ENCODE measurements at regions not wholly inside any gene's neighbourhood (a gene's known extent, or its start where the extent isn't known, plus 50 kb on each side); places are given as distances from the start of the nearest gene placed in this dataset.

DNA sequence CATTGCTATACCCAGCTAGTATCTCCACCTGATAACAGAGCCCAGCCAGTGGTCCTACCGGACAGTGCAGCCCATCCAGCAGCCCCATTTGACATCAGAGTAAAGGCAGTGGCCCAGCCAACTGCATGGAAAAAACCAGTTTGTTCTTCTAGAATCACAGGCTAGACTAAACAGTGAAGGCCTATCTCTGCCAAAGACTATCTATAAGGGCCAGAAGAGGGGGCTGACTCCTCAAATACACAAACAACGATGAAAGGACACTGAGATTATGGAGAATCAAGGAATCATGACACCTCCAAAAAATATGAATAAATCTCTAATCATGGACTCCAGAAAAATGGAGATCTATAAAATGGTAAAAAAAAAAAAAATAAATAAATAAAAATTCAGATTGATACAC is 546.4 kb upstream of the HTR2C start:
- DNase-seq, result no peak
- Mint-ChIP-seq H3K4me3 (ENCODE audit: low read depth, unreplicated experiment) (no peak overlapping the region), H3K27ac (ENCODE audit: unreplicated experiment) (no peak overlapping the region), H3K27me3 (ENCODE audit: unreplicated experiment) (peaks cover 13% of the 10 kb centered on the region), H3K4me1 (ENCODE audit: low read depth, unreplicated experiment) (peaks cover 8% of the 10 kb centered on the region), H3K36me3 (ENCODE audit: insufficient read depth, unreplicated experiment) (no peaks in the 10 kb centered on the region), H3K9me3 (ENCODE audit: low read depth, unreplicated experiment) (no peaks in the 10 kb centered on the region)
- TF ChIP-seq, protein P1, sequence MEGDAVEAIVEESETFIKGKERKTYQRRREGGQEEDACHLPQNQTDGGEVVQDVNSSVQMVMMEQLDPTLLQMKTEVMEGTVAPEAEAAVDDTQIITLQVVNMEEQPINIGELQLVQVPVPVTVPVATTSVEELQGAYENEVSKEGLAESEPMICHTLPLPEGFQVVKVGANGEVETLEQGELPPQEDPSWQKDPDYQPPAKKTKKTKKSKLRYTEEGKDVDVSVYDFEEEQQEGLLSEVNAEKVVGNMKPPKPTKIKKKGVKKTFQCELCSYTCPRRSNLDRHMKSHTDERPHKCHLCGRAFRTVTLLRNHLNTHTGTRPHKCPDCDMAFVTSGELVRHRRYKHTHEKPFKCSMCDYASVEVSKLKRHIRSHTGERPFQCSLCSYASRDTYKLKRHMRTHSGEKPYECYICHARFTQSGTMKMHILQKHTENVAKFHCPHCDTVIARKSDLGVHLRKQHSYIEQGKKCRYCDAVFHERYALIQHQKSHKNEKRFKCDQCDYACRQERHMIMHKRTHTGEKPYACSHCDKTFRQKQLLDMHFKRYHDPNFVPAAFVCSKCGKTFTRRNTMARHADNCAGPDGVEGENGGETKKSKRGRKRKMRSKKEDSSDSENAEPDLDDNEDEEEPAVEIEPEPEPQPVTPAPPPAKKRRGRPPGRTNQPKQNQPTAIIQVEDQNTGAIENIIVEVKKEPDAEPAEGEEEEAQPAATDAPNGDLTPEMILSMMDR (IDR thresholded peaks at IDR 0.05; ENCODE audit: unreplicated experiment), result no peak
- CTCF ChIA-PET, result no interaction called here
- no TSS peak for BruUV-seq (replicated peaks)
- intact Hi-C loops (cut with micrococcal nuclease; ENCODE audit: unreplicated experiment), result no loop called here

DNA sequence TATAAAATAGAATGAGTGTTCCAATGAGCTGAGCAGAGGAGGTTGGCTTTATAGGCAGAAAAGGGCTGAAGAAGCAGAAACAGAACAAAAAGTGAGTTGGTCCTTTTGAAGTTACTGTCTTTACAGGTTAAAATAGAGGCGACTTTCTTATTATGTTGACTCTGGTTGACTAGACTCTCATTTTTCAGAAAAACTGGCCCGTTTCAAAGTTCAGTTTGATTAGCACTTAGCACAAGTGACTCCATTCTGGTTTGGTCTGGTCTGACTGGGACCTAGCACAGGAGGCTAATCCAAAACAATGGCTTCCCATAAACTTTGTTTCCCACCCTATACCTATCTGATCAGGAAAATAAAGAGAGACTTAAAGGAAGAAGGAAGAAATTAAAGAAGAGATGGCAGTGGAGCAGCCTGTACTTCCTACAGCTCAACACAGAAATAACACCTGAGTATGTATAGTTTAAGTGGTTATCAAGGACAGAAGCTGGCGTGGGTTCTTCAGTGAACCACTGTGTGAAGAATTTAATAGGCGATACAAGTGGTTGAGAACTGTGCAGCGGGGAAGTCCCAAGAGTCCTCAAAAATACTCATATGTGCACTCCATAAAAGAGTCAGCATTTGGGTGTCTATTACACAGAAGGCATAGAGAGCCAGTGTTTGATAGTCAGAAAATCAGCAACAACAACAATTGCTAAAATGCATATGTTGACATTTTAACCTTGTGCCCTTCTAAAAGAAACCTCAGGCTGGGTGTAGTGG is 554.8 kb upstream of the HTR2C start:
- TF ChIP-seq, protein P1 (IDR thresholded peaks at IDR 0.05; ENCODE audit: unreplicated experiment), result no peak
- CTCF ChIA-PET, result no interaction called here
- Mint-ChIP-seq H3K4me1 (ENCODE audit: low read depth, unreplicated experiment) (no peaks in the 10 kb centered on the region), H3K27me3 (ENCODE audit: unreplicated experiment) (no peaks in the 10 kb centered on the region), H3K27ac (ENCODE audit: unreplicated experiment) (no peak overlapping the region), H3K9me3 (ENCODE audit: low read depth, unreplicated experiment) (peaks cover 5% of the 10 kb centered on the region), H3K4me3 (ENCODE audit: low read depth, unreplicated experiment) (no peak overlapping the region), H3K36me3 (ENCODE audit: insufficient read depth, unreplicated experiment) (no peaks in the 10 kb centered on the region)
- intact Hi-C loops (cut with micrococcal nuclease; ENCODE audit: unreplicated experiment), result no loop called here
- no TSS peak for BruUV-seq (replicated peaks)
- DNase-seq, result no peak

DNA sequence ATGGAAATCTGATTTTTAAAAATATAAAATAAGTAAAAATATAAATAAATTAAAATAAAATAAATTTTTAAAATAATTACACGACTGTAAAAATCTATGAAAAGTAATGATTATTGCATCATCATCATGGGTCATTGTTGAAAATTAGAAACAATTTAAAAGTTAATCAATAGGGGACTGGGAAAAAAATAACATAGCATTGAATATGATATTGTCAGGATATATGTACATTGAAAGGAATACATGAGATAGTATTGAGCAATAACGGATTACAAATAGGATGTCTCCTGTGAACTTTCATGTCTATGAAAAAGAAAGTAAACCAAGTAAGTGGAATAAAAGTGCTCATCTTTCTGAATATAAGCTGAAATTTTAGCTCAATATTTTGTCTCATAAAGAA is 566.8 kb upstream of the HTR2C start:
- TF ChIP-seq, protein P1 (IDR thresholded peaks at IDR 0.05; ENCODE audit: unreplicated experiment), result no peak
- no peak overlapping the region for H3K4me3 Mint-ChIP-seq (ENCODE audit: low read depth, unreplicated experiment)
- H3K9me3 Mint-ChIP-seq (ENCODE audit: low read depth, unreplicated experiment), result peaks cover 3% of the 10 kb centered on the region
- no peaks in the 10 kb centered on the region for H3K36me3 Mint-ChIP-seq (ENCODE audit: insufficient read depth, unreplicated experiment)
- intact Hi-C loops (cut with micrococcal nuclease; ENCODE audit: unreplicated experiment), result no loop called here
- no peaks in the 10 kb centered on the region for H3K4me1 Mint-ChIP-seq (ENCODE audit: low read depth, unreplicated experiment)
- H3K27me3 Mint-ChIP-seq (ENCODE audit: unreplicated experiment), result no peaks in the 10 kb centered on the region
- H3K27ac Mint-ChIP-seq (ENCODE audit: unreplicated experiment), result no peak overlapping the region
- no TSS peak for BruUV-seq (replicated peaks)
- DNase-seq, result no peak
- CTCF ChIA-PET, result no interaction called here

DNA sequence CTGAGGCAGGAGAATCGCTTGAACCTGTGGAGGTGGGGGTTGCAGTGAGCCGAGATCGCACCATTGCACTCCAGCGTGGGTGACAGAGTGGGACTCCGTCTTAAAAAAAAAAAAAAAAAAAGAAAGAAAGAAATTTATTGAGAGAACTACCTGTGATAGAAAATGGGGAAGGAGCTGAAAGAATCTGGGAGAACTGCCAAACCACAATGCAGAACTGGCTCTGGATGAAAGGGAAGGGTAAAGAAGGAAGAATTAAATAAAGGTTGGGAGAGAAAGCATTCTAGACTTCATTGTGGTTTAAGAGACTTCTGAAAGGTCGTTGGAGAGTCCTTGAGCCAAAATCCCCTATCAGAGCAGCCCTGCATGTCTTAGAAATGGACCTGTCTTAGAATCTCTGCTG is 567.9 kb upstream of the HTR2C start:
- no peak for DNase-seq
- H3K9me3 Mint-ChIP-seq (ENCODE audit: low read depth, unreplicated experiment), result peaks cover 3% of the 10 kb centered on the region
- H3K27ac Mint-ChIP-seq (ENCODE audit: unreplicated experiment), result no peak overlapping the region
- no peaks in the 10 kb centered on the region for H3K4me1 Mint-ChIP-seq (ENCODE audit: low read depth, unreplicated experiment)
- no peaks in the 10 kb centered on the region for H3K36me3 Mint-ChIP-seq (ENCODE audit: insufficient read depth, unreplicated experiment)
- no peaks in the 10 kb centered on the region for H3K27me3 Mint-ChIP-seq (ENCODE audit: unreplicated experiment)
- TF ChIP-seq, protein P1 (IDR thresholded peaks at IDR 0.05; ENCODE audit: unreplicated experiment), result no peak
- no peak overlapping the region for H3K4me3 Mint-ChIP-seq (ENCODE audit: low read depth, unreplicated experiment)
- BruUV-seq (replicated peaks), result no TSS peak
- CTCF ChIA-PET, result no interaction called here
- intact Hi-C loops (cut with micrococcal nuclease; ENCODE audit: unreplicated experiment), result no loop called here

Data from Calu3 (cell line).